A549 (cell line): ENCODE measurements at regions not wholly inside any gene's neighbourhood (a gene's known extent, or its start where the extent isn't known, plus 50 kb on each side); places are given as distances from the start of the nearest gene placed in this dataset.
A peak's percentile ranks its signal among the peaks of the same experiment; 100 is the strongest.

Experiments used
- ATAC-seq, 2 experiments: fragments of 200-7000 bp in 1 of 2; fragments of >200 bp in 1 of 2; cut with Nextera tagmentation in 1 of 2; cut with Tn5 transposase in 1 of 2; 3 replicates each; pipeline versions ENCODE4 v1.8.0 to v1.9.1; 2018 to 2020; ENCODE audit warnings: mild to moderate bottlenecking in 1 of 2, moderate library complexity in 1 of 2
- CTCF ChIA-PET: fragments of 300-600 bp; sonication (Branson Sonifier 250); formaldehyde crosslinking; extraction: SDS; loops from one replicate; lab custom pipeline; 2021; ENCODE audit warnings: antibody characterized with exemption, inconsistent platforms; lab: Yijun Ruan, JAX
- POLR2A ChIA-PET: fragments of 350-600 bp; formaldehyde crosslinking; extraction: SDS; loops from one replicate; lab custom pipeline; 2021; ENCODE audit warnings: antibody characterized with exemption, inconsistent platforms; lab: Yijun Ruan, JAX
- DNase-seq, 2 experiments: peaks; one replicate each; pipeline versions ENCODE4 v3.0.0 to v3.0.0-alpha.2; 2011 to 2016; ENCODE audit warnings: low read depth in 1 of 2, low spot score in 1 of 2
- FAIRE-seq: peaks from 2 replicates; lab custom pipeline; 2011; peaks lifted over from hg19 to GRCh38; lab: Jason Lieb, UNC
- H3K27ac ChIP-seq, 2 experiments: fragments of >200 bp; sonication (Bioruptor Twin); formaldehyde crosslinking; 3 replicates each; pipeline ENCODE4 v1.5.1; 2016 to 2017
- H3K4me1 ChIP-seq: fragments of >200 bp; sonication (Bioruptor Twin); formaldehyde crosslinking; 3 replicates; pipeline ENCODE4 v1.6.1; 2016
- H3K4me2 ChIP-seq: fragments of >200 bp; sonication (Bioruptor Twin); formaldehyde crosslinking; 3 replicates; pipeline ENCODE4 v1.6.1; 2016
- H3K4me3 ChIP-seq: fragments of >200 bp; sonication (Bioruptor Twin); formaldehyde crosslinking; 3 replicates; pipeline ENCODE4 v1.5.1; 2016
- H3K9me3 ChIP-seq: fragments of >200 bp; sonication (Bioruptor Twin); formaldehyde crosslinking; 3 replicates; pipeline ENCODE4 v1.6.1; 2016
- BHLHE40 ChIP-seq: IDR thresholded peaks from 2 replicates; pipeline ENCODE4 v1.6.1; 2012; ENCODE audit warnings: low read depth, low read length, inconsistent platforms
- CBX2 ChIP-seq: fragments of 200-600 bp; sonication (generic); IDR thresholded peaks from 2 replicates; pipeline ENCODE4 v1.6.1; 2016; ENCODE audit warnings: low read depth, mild to moderate bottlenecking, borderline replicate concordance
- CBX8 ChIP-seq: fragments of 200-600 bp; sonication (generic); IDR thresholded peaks from 2 replicates; pipeline ENCODE4 v1.6.1; 2016
- CEBPB ChIP-seq, 2 experiments: fragments of >200 bp in 1 of 2; sonication (Bioruptor Twin) in 1 of 2; formaldehyde crosslinking in 1 of 2; IDR thresholded peaks; 2 replicates each; pipeline ENCODE4 v1.6.1; 2012 to 2016
- FOSB ChIP-seq: fragments of 250-450 bp; sonication (Bioruptor Pico); IDR thresholded peaks from 2 replicates; pipeline ENCODE4 v1.5.0; 2020; ENCODE audit warnings: mild to moderate bottlenecking, moderate library complexity
- FOXS1 ChIP-seq: fragments of 250-450 bp; sonication (Bioruptor Pico); IDR thresholded peaks from 2 replicates; pipeline ENCODE4 v1.5.0; 2020; ENCODE audit warnings: mild to moderate bottlenecking, moderate library complexity
- HEYL ChIP-seq: fragments of 250-450 bp; sonication (Bioruptor Pico); IDR thresholded peaks from 2 replicates; pipeline ENCODE4 v1.8.0; 2021; ENCODE audit warnings: mild to moderate bottlenecking, moderate library complexity
- HOXB5 ChIP-seq: fragments of 250-450 bp; sonication (Bioruptor Pico); IDR thresholded peaks from 2 replicates; pipeline ENCODE4 v1.5.0; 2020; ENCODE audit warnings: mild to moderate bottlenecking, moderate library complexity
- JUNB ChIP-seq: fragments of >200 bp; sonication (Bioruptor Twin); formaldehyde crosslinking; IDR thresholded peaks from 2 replicates; pipeline ENCODE4 v1.6.1; 2016
- KDM5A ChIP-seq: fragments of 200-600 bp; sonication (generic); IDR thresholded peaks from 2 replicates; pipeline ENCODE4 v1.6.1; 2016; ENCODE audit warnings: antibody characterized with exemption, mild to moderate bottlenecking
- MAFK ChIP-seq: fragments of 450-650 bp; IDR thresholded peaks from 2 replicates; pipeline ENCODE4 v1.6.1; 2014; ENCODE audit not compliant: partially characterized antibody
- MAZ ChIP-seq: fragments of 150-350 bp; IDR thresholded peaks from 2 replicates; pipeline ENCODE4 v1.6.1; 2014; ENCODE audit warnings: antibody characterized with exemption, low read depth, low read length, borderline replicate concordance
- NFE2L2 ChIP-seq: fragments of 150-350 bp; conservative IDR thresholded peaks from 2 replicates; pipeline ENCODE4 v1.6.1; 2014; ENCODE audit warnings: low read length
- PHF8 ChIP-seq: fragments of 200-600 bp; sonication (generic); IDR thresholded peaks from 2 replicates; pipeline ENCODE4 v1.6.1; 2016; ENCODE audit warnings: low read depth, mild to moderate bottlenecking, antibody characterized with exemption, moderate library complexity, borderline replicate concordance
- RCOR1 ChIP-seq: fragments of 150-350 bp; IDR thresholded peaks from 2 replicates; pipeline ENCODE4 v1.6.1; 2014; ENCODE audit warnings: antibody characterized with exemption, low read length, low read depth
- SMC3 ChIP-seq: fragments of >200 bp; sonication (Bioruptor Twin); formaldehyde crosslinking; IDR thresholded peaks from 3 replicates; pipeline ENCODE4 v1.6.1; 2018; ENCODE audit warnings: inconsistent platforms
- TFCP2L1 ChIP-seq: fragments of 250-450 bp; sonication (Bioruptor Pico); IDR thresholded peaks from 2 replicates; pipeline ENCODE4 v1.5.0; 2021; ENCODE audit warnings: mild to moderate bottlenecking
- TP53 ChIP-seq: fragments of 250-450 bp; sonication (Bioruptor Pico); IDR thresholded peaks from 2 replicates; pipeline ENCODE4 v1.5.0; 2021; ENCODE audit warnings: mild to moderate bottlenecking, moderate library complexity
- ZFP36 ChIP-seq: fragments of 450-650 bp; IDR thresholded peaks from 2 replicates; pipeline ENCODE4 v1.6.1; 2014; ENCODE audit warnings: borderline replicate concordance; ENCODE audit not compliant: partially characterized antibody
- WGBS: methylation state at CpG from one replicate; pipeline ENCODE4 v1.1.6; 2017; ENCODE audit errors: missing lambda C conversion rate; 5-methylcytosine and 5-hydroxymethylcytosine counted together
- TF ChIP-seq, protein P1 (sequence below): IDR thresholded peaks from 2 replicates; pipeline ENCODE4 v1.6.1; 2012
- TF ChIP-seq, protein P2 (sequence below): fragments of >200 bp; sonication (Bioruptor Twin); formaldehyde crosslinking; IDR thresholded peaks from 3 replicates; pipeline ENCODE4 v1.5.1; 2016
- TF ChIP-seq, protein P3 (sequence below): fragments of 450-650 bp; IDR thresholded peaks from 2 replicates; pipeline ENCODE4 v1.6.1; 2014; ENCODE audit warnings: antibody characterized with exemption

DNA sequence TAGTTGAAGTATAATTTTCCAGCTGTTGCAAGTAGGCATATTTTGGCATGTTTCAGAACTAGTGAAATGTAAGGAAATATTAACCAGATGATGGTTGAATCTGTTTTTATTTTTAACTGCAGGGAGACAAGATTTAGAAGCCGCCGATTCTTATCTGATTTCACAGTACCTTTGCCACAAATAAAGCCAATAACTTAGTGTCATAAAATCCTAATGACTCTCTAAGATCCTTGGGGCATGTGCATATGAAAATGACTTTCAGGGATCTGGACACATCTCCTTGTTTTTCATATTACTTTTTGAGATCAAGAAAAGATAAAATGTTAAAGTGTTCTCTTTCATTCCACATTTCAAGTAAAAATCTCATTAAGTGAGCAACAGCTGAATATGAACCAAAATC, 125.8 kb upstream of the CNTLN start (continued):
- TF ChIP-seq, protein P1, sequence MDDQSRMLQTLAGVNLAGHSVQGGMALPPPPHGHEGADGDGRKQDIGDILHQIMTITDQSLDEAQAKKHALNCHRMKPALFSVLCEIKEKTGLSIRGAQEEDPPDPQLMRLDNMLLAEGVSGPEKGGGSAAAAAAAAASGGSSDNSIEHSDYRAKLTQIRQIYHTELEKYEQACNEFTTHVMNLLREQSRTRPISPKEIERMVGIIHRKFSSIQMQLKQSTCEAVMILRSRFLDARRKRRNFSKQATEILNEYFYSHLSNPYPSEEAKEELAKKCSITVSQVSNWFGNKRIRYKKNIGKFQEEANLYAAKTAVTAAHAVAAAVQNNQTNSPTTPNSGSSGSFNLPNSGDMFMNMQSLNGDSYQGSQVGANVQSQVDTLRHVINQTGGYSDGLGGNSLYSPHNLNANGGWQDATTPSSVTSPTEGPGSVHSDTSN: no peak
- TF ChIP-seq, all 56 proteins: peak for 0

DNA sequence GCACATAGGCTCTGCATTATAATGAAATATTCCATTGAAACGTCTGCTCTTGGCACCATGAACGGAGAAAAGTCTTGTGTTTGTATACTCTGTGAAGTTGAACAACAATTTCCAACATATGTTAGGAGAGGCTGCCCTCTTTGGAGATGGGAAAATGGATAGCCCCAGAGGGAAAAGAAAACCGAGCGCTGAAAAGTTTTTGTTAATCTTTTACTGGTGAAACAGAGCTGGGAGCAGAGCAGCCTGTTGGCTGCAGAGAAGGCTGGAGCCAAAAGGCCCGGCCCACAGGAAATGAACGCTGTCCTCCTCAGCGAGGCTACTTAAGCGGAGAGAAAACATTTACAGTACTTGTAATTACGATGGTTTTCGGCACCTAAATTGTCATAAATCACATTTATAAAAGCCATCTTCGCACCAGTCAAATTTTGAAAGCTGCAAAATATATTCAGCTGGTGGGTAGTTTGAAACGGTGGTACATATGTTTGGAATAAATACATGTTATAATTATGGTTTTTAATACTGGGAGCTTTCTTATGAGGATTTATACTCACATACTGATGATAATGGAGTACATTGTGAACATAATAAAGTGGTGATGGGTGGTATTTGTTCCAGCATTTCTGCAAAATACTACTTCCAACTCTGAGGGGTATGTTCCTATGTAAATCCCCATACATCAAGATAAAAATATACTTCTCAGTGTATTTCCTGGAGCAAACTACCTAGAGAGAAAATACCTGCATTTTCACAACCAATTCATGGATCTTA, 129.6 kb upstream of the CNTLN start:
- Histone ChIP-seq H3K9me3 (no peaks in the 10 kb centered on the region), H3K4me3 (no peak overlapping the region), H3K27ac (0 out of 6 replicates have a peak overlapping the region, but pooled peaks of 1 of the 2 experiments have one; percentile 22), H3K4me1 (peaks cover 9% of the 10 kb centered on the region; the same call in 1 of the 3 replicates), H3K4me2 (peak overlapping the region; percentile 58)
- FAIRE-seq (no peak), DNase-seq (peak in 1 of 2 experiments; percentile 36), ATAC-seq (peak; percentile 62 to 86; a peak in 4 of 6 replicates)
- ChIA-PET CTCF (no interaction called here), POLR2A (no interaction called here)
- no peak for TF ChIP-seq SMC3
- no peak for TF ChIP-seq FOSB (CRISPR knock-in tag)
- no peak for TF ChIP-seq CEBPB (IDR thresholded peaks at IDR 0.05)
- TF ChIP-seq KDM5A: no peak
- no peak for TF ChIP-seq ZFP36
- TF ChIP-seq MAZ: no peak
- TF ChIP-seq NFE2L2: no peak
- TF ChIP-seq CBX2: no peak
- no peak for TF ChIP-seq HOXB5 (CRISPR knock-in tag)
- TF ChIP-seq TFCP2L1: no peak
- TF ChIP-seq PHF8: no peak
- TF ChIP-seq HEYL (CRISPR knock-in tag): no peak
- TF ChIP-seq, protein P1: no peak
- TF ChIP-seq TP53 (CRISPR knock-in tag): no peak
- no peak for TF ChIP-seq BHLHE40
- no peak for TF ChIP-seq CBX8
- no peak for TF ChIP-seq JUNB
- no peak for TF ChIP-seq FOXS1 (CRISPR knock-in tag)
- WGBS: 63% methylated on average over 12 of the region's 12 CpGs

DNA sequence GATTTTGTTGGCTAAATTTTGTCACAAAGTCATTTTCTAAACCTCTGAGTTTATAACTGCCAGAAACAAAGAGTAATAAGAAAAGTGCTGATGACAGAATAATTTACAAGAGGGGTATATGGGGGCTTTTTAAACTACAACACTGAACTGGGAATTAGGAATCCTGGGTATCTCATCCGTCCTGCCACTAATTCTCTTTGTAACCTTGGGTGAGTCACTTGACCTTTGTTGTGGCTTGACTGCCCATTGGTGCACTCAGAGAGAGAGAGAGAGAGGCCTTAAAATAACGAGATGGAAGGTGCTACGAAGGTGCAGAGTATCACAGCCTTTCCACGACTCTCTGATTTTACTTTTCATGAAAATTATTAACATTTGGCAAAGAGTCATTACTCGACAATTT, 130.3 kb upstream of the CNTLN start:
- POLR2A ChIA-PET: no interaction called here
- DNase-seq: no peak
- WGBS: 66% methylated on average over 5 of the region's 5 CpGs
- TF ChIP-seq, protein P2, sequence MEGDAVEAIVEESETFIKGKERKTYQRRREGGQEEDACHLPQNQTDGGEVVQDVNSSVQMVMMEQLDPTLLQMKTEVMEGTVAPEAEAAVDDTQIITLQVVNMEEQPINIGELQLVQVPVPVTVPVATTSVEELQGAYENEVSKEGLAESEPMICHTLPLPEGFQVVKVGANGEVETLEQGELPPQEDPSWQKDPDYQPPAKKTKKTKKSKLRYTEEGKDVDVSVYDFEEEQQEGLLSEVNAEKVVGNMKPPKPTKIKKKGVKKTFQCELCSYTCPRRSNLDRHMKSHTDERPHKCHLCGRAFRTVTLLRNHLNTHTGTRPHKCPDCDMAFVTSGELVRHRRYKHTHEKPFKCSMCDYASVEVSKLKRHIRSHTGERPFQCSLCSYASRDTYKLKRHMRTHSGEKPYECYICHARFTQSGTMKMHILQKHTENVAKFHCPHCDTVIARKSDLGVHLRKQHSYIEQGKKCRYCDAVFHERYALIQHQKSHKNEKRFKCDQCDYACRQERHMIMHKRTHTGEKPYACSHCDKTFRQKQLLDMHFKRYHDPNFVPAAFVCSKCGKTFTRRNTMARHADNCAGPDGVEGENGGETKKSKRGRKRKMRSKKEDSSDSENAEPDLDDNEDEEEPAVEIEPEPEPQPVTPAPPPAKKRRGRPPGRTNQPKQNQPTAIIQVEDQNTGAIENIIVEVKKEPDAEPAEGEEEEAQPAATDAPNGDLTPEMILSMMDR: no peak
- TF ChIP-seq FOXS1 (CRISPR knock-in tag) (no peak), RCOR1 (no peak), ZFP36 (no peak), MAFK (peak; percentile 17)
- TF ChIP-seq, protein P3, sequence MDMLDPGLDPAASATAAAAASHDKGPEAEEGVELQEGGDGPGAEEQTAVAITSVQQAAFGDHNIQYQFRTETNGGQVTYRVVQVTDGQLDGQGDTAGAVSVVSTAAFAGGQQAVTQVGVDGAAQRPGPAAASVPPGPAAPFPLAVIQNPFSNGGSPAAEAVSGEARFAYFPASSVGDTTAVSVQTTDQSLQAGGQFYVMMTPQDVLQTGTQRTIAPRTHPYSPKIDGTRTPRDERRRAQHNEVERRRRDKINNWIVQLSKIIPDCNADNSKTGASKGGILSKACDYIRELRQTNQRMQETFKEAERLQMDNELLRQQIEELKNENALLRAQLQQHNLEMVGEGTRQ: no peak
- TF ChIP-seq, all 56 proteins: peak for 1
- peaks cover 9% of the 10 kb centered on the region; the same call in 1 of the 3 replicates for H3K4me1 ChIP-seq
- H3K4me2 ChIP-seq: peak overlapping the region; percentile 58; the same call in 2 of the 3 replicates
- no peak overlapping the region for H3K27ac ChIP-seq
- ATAC-seq: no peak; a peak in 1 of 6 replicates
- no peaks in the 10 kb centered on the region for H3K9me3 ChIP-seq
- no peak for FAIRE-seq
- no peak overlapping the region for H3K4me3 ChIP-seq
- CTCF ChIA-PET: no interaction called here
